ENCODE measurements at regions not wholly inside any gene's neighbourhood (a gene's known extent, or its start where the extent isn't known, plus 50 kb on each side); places are given as distances from the start of the nearest gene placed in this dataset.

- Histone ChIP-seq H3K4me3 (ENCODE audit: low read depth in 1 of 2, low read length in 2 of 2) (no peak overlapping the region), H3K9ac (ENCODE audit: low read depth, low read length) (no peak overlapping the region), H3K27me3 (ENCODE audit: insufficient read depth, low read length, poor library complexity) (no peaks in the 10 kb centered on the region), H2AFZ (ENCODE audit: low read depth, low read length) (no peak overlapping the region), H3K27ac (ENCODE audit: low read length) (no peak overlapping the region), H3K36me3 (ENCODE audit: insufficient read depth, low read length) (no peaks in the 10 kb centered on the region), H4K20me1 (ENCODE audit: insufficient read depth, low read length) (no peaks in the 10 kb centered on the region), H3K9me3 (ENCODE audit: insufficient read depth, low read length, severe bottlenecking) (no peaks in the 10 kb centered on the region), H3K4me1 (ENCODE audit: insufficient read depth, low read length) (no peaks in the 10 kb centered on the region), H3K79me2 (ENCODE audit: insufficient read depth, low read length) (no peaks in the 10 kb centered on the region), H3K4me2 (ENCODE audit: insufficient read depth, low read length) (no peak overlapping the region)
- ATAC-seq (ENCODE audit: insufficient read depth, low read depth) (no peak), DNase-seq (no peak)
- TF ChIP-seq EZH2 (IDR thresholded peaks at IDR 0.05; ENCODE audit: borderline replicate concordance, low read depth, low read length, severe bottlenecking) = no peak
- no peak for TF ChIP-seq CTCF (IDR thresholded peaks at IDR 0.05; ENCODE audit: borderline replicate concordance, extremely low read depth, low read length, poor library complexity, severe bottlenecking)
These were observed 316.0 kb downstream of the CXCL12 start for GRCh38 chr10:44068716-44069482.

GRCh38 chr10:44067432-44067831, 317.5 kb downstream of the CXCL12 start:
- H3K9ac ChIP-seq (ENCODE audit: low read depth, low read length) = no peak overlapping the region
- H2AFZ ChIP-seq (ENCODE audit: low read depth, low read length) = no peak overlapping the region
- TF ChIP-seq EZH2 (IDR thresholded peaks at IDR 0.05; ENCODE audit: borderline replicate concordance, low read depth, low read length, severe bottlenecking) (no peak), CTCF (IDR thresholded peaks at IDR 0.05; ENCODE audit: borderline replicate concordance, extremely low read depth, low read length, poor library complexity, severe bottlenecking) (no peak)
- no peaks in the 10 kb centered on the region for H3K36me3 ChIP-seq (ENCODE audit: insufficient read depth, low read length)
- DNase-seq (no peak), ATAC-seq (ENCODE audit: insufficient read depth, low read depth) (no peak)
- H3K4me1 ChIP-seq (ENCODE audit: insufficient read depth, low read length) = no peaks in the 10 kb centered on the region
- H3K4me2 ChIP-seq (ENCODE audit: insufficient read depth, low read length) = no peak overlapping the region
- no peaks in the 10 kb centered on the region for H3K27me3 ChIP-seq (ENCODE audit: insufficient read depth, low read length, poor library complexity)
- no peaks in the 10 kb centered on the region for H4K20me1 ChIP-seq (ENCODE audit: insufficient read depth, low read length)
- H3K9me3 ChIP-seq (ENCODE audit: insufficient read depth, low read length, severe bottlenecking) = no peaks in the 10 kb centered on the region
- no peak overlapping the region for H3K4me3 ChIP-seq (ENCODE audit: low read depth in 1 of 2, low read length in 2 of 2)
- no peak overlapping the region for H3K27ac ChIP-seq (ENCODE audit: low read length)
- H3K79me2 ChIP-seq (ENCODE audit: insufficient read depth, low read length) = no peaks in the 10 kb centered on the region

DNA sequence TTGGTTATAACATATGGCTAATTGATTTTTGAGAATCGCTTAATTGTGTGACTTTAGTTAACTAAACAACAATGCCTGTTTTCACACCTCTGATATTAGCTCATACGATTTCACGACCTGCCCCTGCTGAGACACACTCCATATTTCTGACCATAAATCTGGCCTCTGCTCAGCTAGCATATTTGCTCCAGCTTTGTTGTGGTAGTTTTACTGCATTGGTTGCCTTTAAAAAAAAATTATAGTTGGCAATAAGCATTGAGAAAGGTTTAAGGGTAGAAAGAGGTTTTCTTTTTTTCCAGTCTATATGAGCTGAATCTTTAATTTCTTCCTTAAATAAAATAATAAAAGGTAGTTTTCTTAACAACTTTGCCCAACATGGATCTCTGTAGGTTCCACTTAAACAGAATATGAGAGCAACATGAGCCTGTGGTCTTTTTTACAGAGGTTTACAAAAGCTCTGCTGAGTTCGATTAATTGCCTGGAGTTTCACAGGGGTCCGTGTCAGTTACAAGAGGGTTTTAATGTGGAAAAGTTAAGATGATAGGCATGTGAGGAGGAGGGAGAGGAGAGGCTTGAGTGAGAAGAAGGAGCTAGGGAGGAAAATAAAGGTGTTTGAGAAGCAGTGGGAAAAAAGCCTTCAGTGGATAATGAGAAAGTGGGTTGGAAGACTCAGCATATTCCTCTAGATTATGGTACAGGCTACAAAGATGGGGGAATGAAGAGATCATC, 318.2 kb downstream of the CXCL12 start:
- Histone ChIP-seq H3K27me3 (ENCODE audit: insufficient read depth, low read length, poor library complexity) (no peaks in the 10 kb centered on the region), H3K4me1 (ENCODE audit: insufficient read depth, low read length) (no peaks in the 10 kb centered on the region), H3K27ac (ENCODE audit: low read length) (no peak overlapping the region), H3K9me3 (ENCODE audit: insufficient read depth, low read length, severe bottlenecking) (no peaks in the 10 kb centered on the region), H2AFZ (ENCODE audit: low read depth, low read length) (no peak overlapping the region), H3K4me3 (ENCODE audit: low read depth in 1 of 2, low read length in 2 of 2) (no peak overlapping the region), H3K79me2 (ENCODE audit: insufficient read depth, low read length) (no peaks in the 10 kb centered on the region), H3K9ac (ENCODE audit: low read depth, low read length) (no peak overlapping the region), H3K4me2 (ENCODE audit: insufficient read depth, low read length) (no peak overlapping the region), H4K20me1 (ENCODE audit: insufficient read depth, low read length) (no peaks in the 10 kb centered on the region), H3K36me3 (ENCODE audit: insufficient read depth, low read length) (no peaks in the 10 kb centered on the region)
- DNase-seq (no peak), ATAC-seq (ENCODE audit: insufficient read depth, low read depth) (no peak)
- no peak for TF ChIP-seq CTCF (IDR thresholded peaks at IDR 0.05; ENCODE audit: borderline replicate concordance, extremely low read depth, low read length, poor library complexity, severe bottlenecking)
- no peak for TF ChIP-seq EZH2 (IDR thresholded peaks at IDR 0.05; ENCODE audit: borderline replicate concordance, low read depth, low read length, severe bottlenecking)
